C4-2B (cell line): ENCODE measurements at regions not wholly inside any gene's neighbourhood (a gene's known extent, or its start where the extent isn't known, plus 50 kb on each side); places are given as distances from the start of the nearest gene placed in this dataset.

Experiments
- H3K27ac ChIP-seq: fragments of 450-650 bp; 2 replicates; pipeline ENCODE4 v1.5.1; 2017
- ZFX ChIP-seq: fragments of 450-650 bp; IDR thresholded peaks from 2 replicates; pipeline ENCODE4 v1.6.1; 2017
- TF ChIP-seq, protein P1 (sequence below): fragments of 450-650 bp; conservative IDR thresholded peaks from 2 replicates; pipeline ENCODE4 v1.5.1; 2017; ENCODE audit warnings: mild to moderate bottlenecking

DNA sequence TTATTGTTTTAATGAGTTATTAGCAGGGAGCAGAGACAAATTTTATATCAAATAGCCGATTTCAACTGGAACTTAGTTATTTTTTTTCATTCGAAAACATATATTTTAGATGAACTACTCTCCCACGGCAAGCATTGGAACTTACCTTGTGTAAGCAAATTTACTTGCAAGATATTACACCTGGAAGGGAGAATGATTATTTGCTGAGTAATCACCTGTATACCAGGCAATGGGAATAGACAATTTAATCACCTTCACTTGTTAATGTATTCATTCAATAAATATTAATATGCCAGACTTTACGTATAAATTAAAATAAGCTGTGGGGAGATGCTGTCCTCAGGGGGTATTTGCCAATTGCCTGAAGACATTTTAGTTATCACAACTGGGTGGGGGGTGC lies 1069.9 kb upstream of the CHAC2 start:
- no peak overlapping the region for H3K27ac ChIP-seq
- TF ChIP-seq, protein P1, sequence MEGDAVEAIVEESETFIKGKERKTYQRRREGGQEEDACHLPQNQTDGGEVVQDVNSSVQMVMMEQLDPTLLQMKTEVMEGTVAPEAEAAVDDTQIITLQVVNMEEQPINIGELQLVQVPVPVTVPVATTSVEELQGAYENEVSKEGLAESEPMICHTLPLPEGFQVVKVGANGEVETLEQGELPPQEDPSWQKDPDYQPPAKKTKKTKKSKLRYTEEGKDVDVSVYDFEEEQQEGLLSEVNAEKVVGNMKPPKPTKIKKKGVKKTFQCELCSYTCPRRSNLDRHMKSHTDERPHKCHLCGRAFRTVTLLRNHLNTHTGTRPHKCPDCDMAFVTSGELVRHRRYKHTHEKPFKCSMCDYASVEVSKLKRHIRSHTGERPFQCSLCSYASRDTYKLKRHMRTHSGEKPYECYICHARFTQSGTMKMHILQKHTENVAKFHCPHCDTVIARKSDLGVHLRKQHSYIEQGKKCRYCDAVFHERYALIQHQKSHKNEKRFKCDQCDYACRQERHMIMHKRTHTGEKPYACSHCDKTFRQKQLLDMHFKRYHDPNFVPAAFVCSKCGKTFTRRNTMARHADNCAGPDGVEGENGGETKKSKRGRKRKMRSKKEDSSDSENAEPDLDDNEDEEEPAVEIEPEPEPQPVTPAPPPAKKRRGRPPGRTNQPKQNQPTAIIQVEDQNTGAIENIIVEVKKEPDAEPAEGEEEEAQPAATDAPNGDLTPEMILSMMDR: no peak
- TF ChIP-seq ZFX: no peak

DNA sequence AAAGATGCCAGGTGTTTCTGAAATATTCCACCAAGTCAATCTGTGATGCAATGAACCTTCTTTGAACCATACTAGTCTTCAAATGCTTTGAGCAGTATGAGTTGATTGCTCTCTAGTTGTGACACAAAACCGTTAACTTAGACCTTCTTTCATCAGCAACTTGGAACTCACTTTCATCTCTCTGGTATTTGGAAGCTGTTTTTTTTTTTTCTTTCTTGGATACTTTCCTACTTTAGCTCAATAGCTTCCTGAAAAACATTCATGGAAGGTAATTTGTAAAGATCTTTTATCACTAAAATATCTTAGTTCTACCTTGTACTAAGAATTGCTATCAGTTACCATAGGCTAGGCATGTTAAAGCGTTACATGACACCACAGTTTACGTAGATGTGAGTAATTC lies 1071.9 kb upstream of the CHAC2 start:
- no peak for TF ChIP-seq ZFX
- TF ChIP-seq, protein P1: no peak

DNA sequence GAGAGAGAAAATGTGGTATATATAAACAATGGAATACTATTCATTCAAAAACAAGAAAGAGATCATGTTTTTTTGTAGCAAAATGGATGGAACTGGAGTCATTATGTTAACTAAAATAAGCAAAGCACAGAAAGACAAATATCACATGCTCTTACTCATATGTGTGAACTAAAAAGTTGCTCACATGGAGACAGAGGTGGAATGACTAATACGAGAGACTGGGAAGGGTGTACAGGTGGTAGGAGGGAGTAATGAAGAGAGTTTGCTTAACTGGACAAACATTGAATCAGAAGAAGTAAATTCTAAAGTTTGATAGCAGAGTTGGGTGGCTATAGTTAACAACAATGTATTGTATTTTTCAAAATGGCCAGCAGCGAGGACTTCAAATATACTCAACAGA lies 1080.7 kb upstream of the CHAC2 start:
- no peak overlapping the region for H3K27ac ChIP-seq
- TF ChIP-seq, protein P1: no peak

More for the DNA sequence above, 1071.9 kb upstream of the CHAC2 start:
- no peak overlapping the region for H3K27ac ChIP-seq

DNA sequence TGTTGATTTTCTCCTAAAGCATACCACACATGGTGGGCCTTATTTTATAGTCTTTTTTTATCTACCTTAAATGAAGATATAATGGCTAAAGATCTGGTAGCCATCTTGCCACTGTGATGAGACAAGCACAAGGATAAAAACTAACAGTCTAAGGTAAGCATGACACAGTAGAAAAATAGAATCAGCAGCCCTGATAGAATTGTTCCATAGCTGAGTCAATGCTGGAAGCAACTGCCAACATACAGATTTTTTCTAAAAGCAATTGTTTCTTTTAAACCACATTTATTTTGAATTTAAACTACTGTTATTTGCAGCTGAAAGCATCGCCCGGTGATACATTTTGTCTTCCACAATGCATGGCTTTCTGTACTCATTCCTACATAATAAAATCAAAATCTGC lies 1091.5 kb upstream of the CHAC2 start:
- TF ChIP-seq, protein P1: no peak
- no peak for TF ChIP-seq ZFX
- no peak overlapping the region for H3K27ac ChIP-seq

DNA sequence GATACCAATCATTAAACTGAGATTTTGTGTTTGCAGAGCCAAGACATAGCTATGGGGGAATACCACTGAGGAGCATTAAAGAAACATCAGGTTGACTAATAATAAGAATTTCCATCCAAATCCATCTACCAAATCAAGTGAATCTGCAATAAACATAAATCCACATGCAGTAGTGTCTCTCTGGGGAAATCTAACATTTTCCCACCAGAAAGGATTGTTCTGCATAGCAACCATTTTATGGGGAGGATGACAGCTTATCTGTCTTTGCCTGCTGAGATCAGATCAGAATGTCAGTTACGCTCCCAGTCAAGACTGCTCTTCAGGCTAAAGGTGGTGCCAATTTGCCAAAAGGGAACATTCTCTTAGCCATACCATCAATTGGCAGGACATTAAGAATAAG lies 1098.9 kb upstream of the CHAC2 start:
- no peak overlapping the region for H3K27ac ChIP-seq
- TF ChIP-seq, protein P1: no peak
- no peak for TF ChIP-seq ZFX

DNA sequence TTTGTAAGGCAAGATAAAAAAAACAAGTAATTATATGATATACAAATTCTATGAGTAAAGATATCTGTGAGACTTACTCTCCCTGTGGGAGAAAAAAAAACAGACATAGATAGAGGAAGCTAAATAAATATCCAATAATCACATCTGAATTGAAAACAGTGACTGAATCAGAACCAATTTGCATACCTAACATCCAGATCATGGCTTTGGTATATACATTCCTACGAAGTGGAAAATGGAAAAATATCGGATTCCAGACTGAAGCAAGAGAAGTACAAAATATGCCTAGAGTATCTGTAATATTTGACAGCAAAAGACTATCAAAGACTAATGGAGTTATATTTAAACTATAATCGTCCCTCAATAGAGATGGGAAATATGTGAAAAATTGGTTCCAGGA lies 1108.1 kb upstream of the CHAC2 start:
- no peak overlapping the region for H3K27ac ChIP-seq
- no peak for TF ChIP-seq ZFX
- TF ChIP-seq, protein P1: no peak

DNA sequence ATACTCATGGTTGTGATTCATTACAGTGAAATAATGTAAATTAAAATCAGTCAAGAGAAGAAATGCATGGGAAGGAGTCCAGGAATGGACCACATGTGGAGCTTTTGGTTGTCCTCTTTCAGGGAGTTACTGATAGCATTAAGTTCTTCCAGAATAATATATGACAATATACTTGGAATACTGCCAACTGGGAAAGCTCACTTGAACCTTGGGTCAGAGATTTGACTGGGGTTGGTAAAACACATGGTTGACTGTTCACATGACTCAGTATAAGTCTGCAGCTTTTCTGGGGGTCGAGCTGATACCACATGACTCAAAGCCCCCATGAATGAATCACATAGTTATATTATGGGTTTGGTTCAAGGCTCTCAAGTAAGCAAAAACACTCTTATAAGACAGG lies 1109.0 kb upstream of the CHAC2 start:
- no peak overlapping the region for H3K27ac ChIP-seq
- TF ChIP-seq, protein P1: no peak
- TF ChIP-seq ZFX: no peak
